ENCODE measurements at regions not wholly inside any gene's neighbourhood (a gene's known extent, or its start where the extent isn't known, plus 50 kb on each side); places are given as distances from the start of the nearest gene placed in this dataset.

GRCh38 chr2:16554060-16554583, 111.5 kb downstream of the CYRIA start:
- ChIA-PET POLR2A (no interaction called here), CTCF (no interaction called here)
- peaks cover 0 to 1% (median 0%) of the 10 kb centered on the region in 7 donors for H3K4me1 Mint-ChIP-seq
- no peak overlapping the region for H3K27ac Mint-ChIP-seq
- peaks cover 0 to 29% (median 7%) of the 10 kb centered on the region in 5 donors for H3K27me3 Mint-ChIP-seq
- ATAC-seq (no peak), DNase-seq (no peak)
- no peak overlapping the region for H3K4me3 Mint-ChIP-seq
- H3K27me3 ChIP-seq (ENCODE audit: control insufficient read depth in 2 of 2, insufficient read depth in 2 of 2, low read length in 2 of 2) = no peaks in the 10 kb centered on the region
- intact Hi-C loops (cut with micrococcal nuclease) = no loop called here
- H3K9me3 Mint-ChIP-seq = no peaks in the 10 kb centered on the region
- no peak overlapping the region for H3K4me3 ChIP-seq (ENCODE audit: low read length)
- no peaks in the 10 kb centered on the region for H3K36me3 ChIP-seq (ENCODE audit: control insufficient read depth in 2 of 3, insufficient read depth in 3 of 3, low read length in 3 of 3)
- no peaks in the 10 kb centered on the region for H3K4me1 ChIP-seq (ENCODE audit: control insufficient read depth in 2 of 2, insufficient read depth in 2 of 2, low read length in 2 of 2)
- no peaks in the 10 kb centered on the region for H3K36me3 Mint-ChIP-seq
- no peaks in the 10 kb centered on the region for H3K9me3 ChIP-seq (ENCODE audit: control insufficient read depth in 2 of 3, low read length in 3 of 3)
- H3K27ac ChIP-seq (ENCODE audit: low read depth, low read length) = no peak overlapping the region

DNA sequence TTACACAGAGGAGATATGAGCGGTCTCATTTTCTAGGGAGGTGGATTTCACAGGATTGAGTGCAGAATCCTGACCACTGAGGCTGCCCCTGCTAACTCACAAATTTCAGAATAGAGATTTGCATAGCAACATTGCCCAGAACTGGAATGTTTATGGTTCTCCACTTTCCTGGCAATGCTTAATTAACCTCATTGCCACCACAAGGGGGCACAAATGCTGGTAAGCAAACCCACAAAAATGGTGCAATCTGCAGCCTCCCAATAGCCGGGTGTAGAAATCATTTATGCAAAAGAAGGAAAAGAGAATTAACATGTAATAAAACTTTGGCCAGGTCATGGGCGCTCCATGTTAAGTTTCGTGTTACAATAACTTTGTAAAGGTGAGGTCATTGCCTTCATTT, 112.4 kb downstream of the CYRIA start:
- ChIA-PET CTCF (no interaction called here), POLR2A (no interaction called here)
- intact Hi-C loops (cut with micrococcal nuclease) = loop anchor here (1.0 kb wide), 2 partner anchors 56 to 204 kb away; no protein-coding TSS in a partner anchor
- Mint-ChIP-seq H3K9me3 (no peaks in the 10 kb centered on the region), H3K27me3 (peaks cover 0 to 24% (median 7%) of the 10 kb centered on the region in 5 donors), H3K27ac (no peak overlapping the region), H3K4me3 (no peak overlapping the region), H3K36me3 (no peaks in the 10 kb centered on the region), H3K4me1 (no peaks in the 10 kb centered on the region)
- H3K4me3 ChIP-seq (ENCODE audit: low read length) = no peak overlapping the region
- no peaks in the 10 kb centered on the region for H3K36me3 ChIP-seq (ENCODE audit: control insufficient read depth in 2 of 3, insufficient read depth in 3 of 3, low read length in 3 of 3)
- H3K4me1 ChIP-seq (ENCODE audit: control insufficient read depth in 2 of 2, insufficient read depth in 2 of 2, low read length in 2 of 2) = no peaks in the 10 kb centered on the region
- ATAC-seq (no peak), DNase-seq (peak in 6 of 9 donors; percentile 2 to 33 (median 17))
- no peaks in the 10 kb centered on the region for H3K27me3 ChIP-seq (ENCODE audit: control insufficient read depth in 2 of 2, insufficient read depth in 2 of 2, low read length in 2 of 2)
- H3K27ac ChIP-seq (ENCODE audit: low read depth, low read length) = no peak overlapping the region
- H3K9me3 ChIP-seq (ENCODE audit: control insufficient read depth in 2 of 3, low read length in 3 of 3) = no peaks in the 10 kb centered on the region

DNA sequence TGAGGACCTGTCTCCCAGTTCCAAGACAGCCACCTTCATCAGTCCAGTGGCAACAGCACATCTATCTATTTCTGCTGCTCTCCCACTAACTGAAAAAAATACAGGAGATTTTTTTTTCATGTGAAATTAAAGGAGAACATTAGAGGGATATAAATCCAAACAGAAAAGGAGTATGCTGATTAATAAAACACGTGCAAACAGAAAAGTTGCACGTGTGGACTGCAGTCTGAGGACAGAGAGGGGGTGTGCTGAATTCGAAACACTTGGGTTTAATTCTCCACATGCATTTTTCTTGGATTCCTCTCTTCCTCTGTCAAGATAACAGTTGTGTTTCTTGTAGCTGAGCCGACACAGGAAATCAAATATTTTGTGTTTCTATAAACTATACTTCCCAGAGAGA, 113.4 kb downstream of the CYRIA start:
- CTCF ChIA-PET = interaction anchor here (0.7 kb wide), 2 partner anchors 71 to 570 kb away, joined by 3 read pairs; no protein-coding TSS in a partner anchor
- DNase-seq = no peak

DNA sequence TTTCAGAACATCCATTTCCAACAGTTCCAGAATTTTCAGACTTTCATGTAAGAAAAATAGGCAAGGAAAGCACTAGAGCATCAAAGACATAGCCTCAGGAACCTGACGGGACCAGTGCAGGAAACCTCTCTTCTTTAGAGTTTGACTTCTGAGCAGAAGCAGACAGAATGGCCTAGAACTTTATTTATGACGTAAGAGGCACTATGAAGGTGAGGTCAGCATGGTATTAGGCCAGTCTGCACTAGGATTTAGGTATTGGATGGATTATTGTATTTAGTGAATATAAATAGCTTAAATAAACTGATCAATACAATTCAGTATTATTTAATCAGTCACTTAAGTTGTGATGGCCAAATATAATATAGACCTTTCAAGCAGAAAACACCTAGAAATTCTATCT, 117.6 kb downstream of the CYRIA start:
- Histone ChIP-seq H3K4me1 (ENCODE audit: control insufficient read depth in 2 of 2, insufficient read depth in 2 of 2, low read length in 2 of 2) (no peaks in the 10 kb centered on the region), H3K27me3 (ENCODE audit: control insufficient read depth in 2 of 2, insufficient read depth in 2 of 2, low read length in 2 of 2) (no peaks in the 10 kb centered on the region), H3K36me3 (ENCODE audit: control insufficient read depth in 2 of 3, insufficient read depth in 3 of 3, low read length in 3 of 3) (no peaks in the 10 kb centered on the region), H3K4me3 (ENCODE audit: low read length) (no peak overlapping the region), H3K27ac (ENCODE audit: low read depth, low read length) (no peak overlapping the region), H3K9me3 (ENCODE audit: control insufficient read depth in 2 of 3, low read length in 3 of 3) (no peaks in the 10 kb centered on the region)
- H3K27ac Mint-ChIP-seq = no peak overlapping the region
- H3K4me3 Mint-ChIP-seq = no peak overlapping the region
- intact Hi-C loops (cut with micrococcal nuclease) = no loop called here
- CTCF ChIA-PET = no interaction called here
- H3K27me3 Mint-ChIP-seq = peaks cover 0 to 16% (median 0%) of the 10 kb centered on the region in 5 donors
- peaks cover 0 to 7% (median 0%) of the 10 kb centered on the region in 11 donors for H3K9me3 Mint-ChIP-seq
- ATAC-seq (no peak), DNase-seq (no peak)
- no peaks in the 10 kb centered on the region for H3K36me3 Mint-ChIP-seq
- POLR2A ChIA-PET = no interaction called here
- no peaks in the 10 kb centered on the region for H3K4me1 Mint-ChIP-seq

More for the DNA sequence above, 113.4 kb downstream of the CYRIA start:
- H3K27me3 ChIP-seq (ENCODE audit: control insufficient read depth in 2 of 2, insufficient read depth in 2 of 2, low read length in 2 of 2) = no peaks in the 10 kb centered on the region
- no peaks in the 10 kb centered on the region for H3K36me3 Mint-ChIP-seq
- H3K9me3 Mint-ChIP-seq = no peaks in the 10 kb centered on the region
- peaks cover 0 to 22% (median 6%) of the 10 kb centered on the region in 5 donors for H3K27me3 Mint-ChIP-seq
- no peak for ATAC-seq
- intact Hi-C loops (cut with micrococcal nuclease) = no loop called here
- H3K36me3 ChIP-seq (ENCODE audit: control insufficient read depth in 2 of 3, insufficient read depth in 3 of 3, low read length in 3 of 3) = no peaks in the 10 kb centered on the region
- H3K4me3 Mint-ChIP-seq = no peak overlapping the region
- H3K4me1 Mint-ChIP-seq = no peaks in the 10 kb centered on the region
- H3K9me3 ChIP-seq (ENCODE audit: control insufficient read depth in 2 of 3, low read length in 3 of 3) = no peaks in the 10 kb centered on the region
- H3K27ac Mint-ChIP-seq = no peak overlapping the region
- H3K27ac ChIP-seq (ENCODE audit: low read depth, low read length) = no peak overlapping the region
- H3K4me1 ChIP-seq (ENCODE audit: control insufficient read depth in 2 of 2, insufficient read depth in 2 of 2, low read length in 2 of 2) = no peaks in the 10 kb centered on the region
- no peak overlapping the region for H3K4me3 ChIP-seq (ENCODE audit: low read length)
- POLR2A ChIA-PET = no interaction called here

DNA sequence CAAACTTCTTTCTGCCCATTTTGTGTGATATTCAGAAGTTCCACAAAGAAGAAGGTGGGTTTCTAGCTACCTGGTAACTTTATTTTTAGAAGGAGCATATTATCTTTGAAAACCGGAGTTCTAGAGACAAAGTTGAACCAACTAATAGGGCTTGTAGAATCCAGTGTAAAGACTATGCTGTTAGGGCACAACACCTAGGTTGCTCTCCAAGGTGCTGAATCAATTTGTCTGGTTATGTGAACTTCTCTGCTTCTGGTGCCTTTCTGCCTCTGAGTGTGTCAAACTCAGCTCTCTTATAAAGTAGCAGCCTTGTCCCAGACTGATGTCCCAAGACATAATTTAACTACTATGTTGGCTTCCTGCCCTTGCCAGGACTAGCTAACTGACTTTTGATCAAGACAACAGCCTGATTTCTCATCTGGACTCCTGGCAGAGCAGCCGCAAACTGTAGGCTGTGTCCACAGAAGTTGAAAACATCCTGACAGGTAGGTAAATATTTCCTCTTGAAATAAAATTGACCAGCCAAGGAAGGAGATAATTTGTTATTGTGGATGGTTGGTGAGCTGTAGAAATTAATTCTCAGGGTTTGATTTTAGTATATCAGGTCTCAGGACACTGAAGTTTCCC, 119.4 kb downstream of the CYRIA start:
- intact Hi-C loops (cut with micrococcal nuclease) = no loop called here
- Histone ChIP-seq H3K27ac (ENCODE audit: low read depth, low read length) (no peak overlapping the region), H3K36me3 (ENCODE audit: control insufficient read depth in 2 of 3, insufficient read depth in 3 of 3, low read length in 3 of 3) (no peaks in the 10 kb centered on the region), H3K4me1 (ENCODE audit: control insufficient read depth in 2 of 2, insufficient read depth in 2 of 2, low read length in 2 of 2) (no peaks in the 10 kb centered on the region), H3K9me3 (ENCODE audit: control insufficient read depth in 2 of 3, low read length in 3 of 3) (no peaks in the 10 kb centered on the region), H3K27me3 (ENCODE audit: control insufficient read depth in 2 of 2, insufficient read depth in 2 of 2, low read length in 2 of 2) (no peaks in the 10 kb centered on the region), H3K4me3 (ENCODE audit: low read length) (no peak overlapping the region)
- Mint-ChIP-seq H3K4me3 (no peak overlapping the region), H3K9me3 (peaks cover 0 to 7% (median 0%) of the 10 kb centered on the region in 11 donors), H3K27me3 (peaks cover 0 to 16% (median 0%) of the 10 kb centered on the region in 5 donors), H3K27ac (no peak overlapping the region), H3K36me3 (no peaks in the 10 kb centered on the region), H3K4me1 (no peaks in the 10 kb centered on the region)
- DNase-seq (peak in 4 of 9 donors; percentile 8 to 18 (median 12)), ATAC-seq (peak; percentile 40)
- POLR2A ChIA-PET = no interaction called here
- CTCF ChIA-PET = interaction anchor here (1.2 kb wide), 1 partner anchor 211 kb away, joined by 3 read pairs; no protein-coding TSS in a partner anchor

DNA sequence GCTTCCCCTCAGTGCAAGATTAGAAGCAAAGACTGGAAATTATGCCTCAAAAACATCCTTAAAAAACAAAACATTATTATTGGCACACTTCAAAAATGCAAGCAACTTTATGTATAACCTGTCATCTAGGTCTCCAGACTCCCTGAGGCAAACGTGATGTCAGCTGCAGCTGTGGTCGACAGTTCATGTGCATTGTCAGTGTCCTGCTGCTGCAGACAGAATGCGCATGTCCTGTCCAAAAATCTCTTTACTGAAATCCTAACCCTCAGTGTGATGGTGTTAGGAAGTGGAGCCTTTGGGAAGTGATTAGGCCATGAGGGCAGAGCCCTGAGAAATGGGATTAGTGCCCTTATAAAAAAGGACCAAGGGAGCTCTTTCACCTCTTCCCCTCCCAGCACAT, 126.9 kb downstream of the CYRIA start:
- Histone ChIP-seq H3K9me3 (ENCODE audit: control insufficient read depth in 2 of 3, low read length in 3 of 3) (no peaks in the 10 kb centered on the region), H3K4me1 (ENCODE audit: control insufficient read depth in 2 of 2, insufficient read depth in 2 of 2, low read length in 2 of 2) (no peaks in the 10 kb centered on the region), H3K27me3 (ENCODE audit: control insufficient read depth in 2 of 2, insufficient read depth in 2 of 2, low read length in 2 of 2) (no peaks in the 10 kb centered on the region), H3K36me3 (ENCODE audit: control insufficient read depth in 2 of 3, insufficient read depth in 3 of 3, low read length in 3 of 3) (no peaks in the 10 kb centered on the region), H3K4me3 (ENCODE audit: low read length) (no peak overlapping the region), H3K27ac (ENCODE audit: low read depth, low read length) (no peak overlapping the region)
- peaks cover 0 to 2% (median 0%) of the 10 kb centered on the region in 11 donors for H3K9me3 Mint-ChIP-seq
- no peak for DNase-seq
- no peaks in the 10 kb centered on the region for H3K4me1 Mint-ChIP-seq
- H3K4me3 Mint-ChIP-seq = no peak overlapping the region
- no peak for ATAC-seq
- no peak overlapping the region for H3K27ac Mint-ChIP-seq
- ChIA-PET POLR2A (no interaction called here), CTCF (no interaction called here)
- intact Hi-C loops (cut with micrococcal nuclease) = no loop called here
- H3K27me3 Mint-ChIP-seq = peaks cover 0 to 16% (median 9%) of the 10 kb centered on the region in 5 donors
- no peaks in the 10 kb centered on the region for H3K36me3 Mint-ChIP-seq

DNA sequence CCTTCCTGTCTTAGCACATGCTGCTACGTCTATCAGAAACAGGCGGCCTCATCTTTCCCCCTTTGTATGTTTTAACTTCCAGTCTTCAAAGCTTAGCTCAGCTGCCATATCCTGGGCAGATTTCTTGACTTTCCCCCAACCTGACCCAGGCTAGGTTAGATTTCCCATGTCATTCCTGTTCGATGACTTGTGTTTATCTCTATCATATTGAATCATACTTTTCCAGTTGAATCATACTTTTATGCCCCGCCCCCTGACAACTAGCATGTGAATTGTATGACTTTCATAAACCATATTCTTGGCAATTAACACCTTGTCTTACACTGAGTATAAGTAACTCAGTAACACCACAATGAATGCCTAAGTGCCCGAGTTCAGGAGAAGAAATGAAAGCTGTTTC, 128.3 kb downstream of the CYRIA start:
- ATAC-seq (no peak), DNase-seq (no peak)
- Histone ChIP-seq H3K27me3 (ENCODE audit: control insufficient read depth in 2 of 2, insufficient read depth in 2 of 2, low read length in 2 of 2) (no peaks in the 10 kb centered on the region), H3K36me3 (ENCODE audit: control insufficient read depth in 2 of 3, insufficient read depth in 3 of 3, low read length in 3 of 3) (no peaks in the 10 kb centered on the region), H3K4me1 (ENCODE audit: control insufficient read depth in 2 of 2, insufficient read depth in 2 of 2, low read length in 2 of 2) (no peaks in the 10 kb centered on the region), H3K27ac (ENCODE audit: low read depth, low read length) (no peak overlapping the region), H3K4me3 (ENCODE audit: low read length) (no peak overlapping the region), H3K9me3 (ENCODE audit: control insufficient read depth in 2 of 3, low read length in 3 of 3) (no peaks in the 10 kb centered on the region)
- Mint-ChIP-seq H3K4me1 (no peaks in the 10 kb centered on the region), H3K4me3 (no peak overlapping the region), H3K36me3 (no peaks in the 10 kb centered on the region), H3K9me3 (peaks cover 0 to 2% (median 0%) of the 10 kb centered on the region in 11 donors), H3K27me3 (peaks cover 0 to 22% (median 5%) of the 10 kb centered on the region in 5 donors), H3K27ac (no peak overlapping the region)
- ChIA-PET POLR2A (no interaction called here), CTCF (no interaction called here)
- intact Hi-C loops (cut with micrococcal nuclease) = no loop called here

Data from naive thymus-derived CD4-positive, alpha-beta T cell (primary cell).